NOMO-1 treated with DMSO at 0.1 percent for 48 hours (cell line): ENCODE measurements at regions not wholly inside any gene's neighbourhood (a gene's known extent, or its start where the extent isn't known, plus 50 kb on each side); places are given as distances from the start of the nearest gene placed in this dataset.

Experiments used
- DNase-seq: peaks from one replicate; lab custom pipeline; 2025; ENCODE audit not compliant: unreplicated experiment; lab: John Stamatoyannopoulos, UW

GRCh38 chr15:29457729-29458128, 188.1 kb upstream of the NSMCE3 start:
- no peak for DNase-seq

DNA sequence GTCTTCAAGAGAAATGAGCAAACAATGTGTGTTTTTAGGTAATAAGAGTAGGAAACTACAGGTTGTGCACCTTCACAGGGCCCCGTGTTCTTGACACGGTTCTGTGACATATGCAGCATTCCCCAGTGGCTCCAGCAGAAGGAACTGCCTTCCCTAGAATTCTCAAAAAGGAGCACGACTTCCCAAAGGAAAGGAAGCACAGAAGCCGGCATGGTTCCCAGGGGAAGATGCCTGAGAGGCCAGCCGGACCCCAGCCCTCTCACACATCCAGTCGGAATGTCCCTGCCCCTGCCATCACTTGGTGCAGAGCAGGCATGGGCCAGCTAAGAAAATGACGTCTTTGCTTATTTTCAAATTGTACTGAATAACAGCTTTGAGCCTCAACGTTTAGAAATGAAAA, 187.3 kb upstream of the NSMCE3 start:
- DNase-seq = no peak

DNA sequence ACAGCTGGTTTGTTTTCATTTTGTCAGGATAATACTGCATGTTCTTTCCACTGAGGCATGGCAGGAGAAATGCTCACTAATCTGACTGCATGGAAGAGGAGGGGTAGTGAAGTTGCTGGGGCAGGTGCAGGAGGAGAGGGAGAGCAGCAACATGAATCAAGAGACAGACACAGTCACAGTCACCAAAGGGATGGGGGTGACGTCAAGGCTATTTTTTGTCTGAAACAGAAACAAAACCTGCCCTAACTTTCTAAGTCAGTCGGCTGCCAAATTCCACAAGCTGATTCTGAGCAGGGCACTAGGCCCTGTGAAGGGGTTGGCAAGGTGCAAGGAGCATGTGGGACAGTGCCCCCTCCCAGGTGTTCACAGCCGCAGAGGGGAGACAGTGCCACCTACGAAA, 186.6 kb upstream of the NSMCE3 start:
- no peak for DNase-seq

GRCh38 chr15:29455530-29455929, 185.9 kb upstream of the NSMCE3 start:
- no peak for DNase-seq

GRCh38 chr15:29455055-29455454, 185.4 kb upstream of the NSMCE3 start:
- DNase-seq = no peak

- no peak for DNase-seq
Measured at GRCh38 chr15:29454506-29454905, 184.9 kb upstream of the NSMCE3 start.

DNA sequence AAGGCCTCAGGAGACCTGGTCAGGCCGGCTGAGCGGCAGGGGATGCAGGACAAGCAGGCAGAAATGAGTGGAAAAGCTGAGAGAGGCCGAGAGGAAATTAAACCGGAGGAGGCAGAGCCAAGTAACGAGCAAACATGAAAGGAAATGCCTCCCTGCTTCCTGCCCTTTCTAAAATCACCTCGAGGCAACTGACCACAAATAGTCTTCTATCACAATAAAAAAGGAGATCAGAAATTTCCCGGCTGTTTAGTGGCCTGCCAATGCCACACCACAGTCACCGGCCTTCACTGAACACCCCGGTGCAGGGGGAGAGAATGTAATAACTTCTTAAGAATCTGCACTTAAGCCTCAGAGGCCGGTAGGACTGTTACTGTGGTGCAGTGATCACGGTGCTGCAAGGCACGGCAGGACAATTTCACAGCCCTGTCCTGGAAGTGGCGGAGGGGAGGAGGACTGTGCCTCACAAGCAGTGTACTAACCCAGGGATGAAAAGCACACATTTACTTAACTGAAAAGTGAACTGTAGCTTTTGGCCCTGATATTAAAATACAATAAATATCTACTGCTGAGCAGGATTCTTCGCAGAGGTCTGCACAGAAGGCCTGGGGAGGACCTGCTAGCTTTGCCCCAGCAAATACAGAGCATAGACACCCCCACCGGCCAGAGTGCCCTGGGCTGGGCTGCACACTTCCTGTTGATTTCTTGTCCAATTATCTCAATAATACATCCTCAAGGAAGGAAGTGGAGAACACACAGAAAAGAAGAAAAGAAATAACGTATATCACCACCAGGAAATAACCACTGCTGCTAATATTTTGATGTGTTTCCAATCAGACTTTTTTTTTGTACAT, 183.5 kb upstream of the NSMCE3 start:
- no peak for DNase-seq

DNA sequence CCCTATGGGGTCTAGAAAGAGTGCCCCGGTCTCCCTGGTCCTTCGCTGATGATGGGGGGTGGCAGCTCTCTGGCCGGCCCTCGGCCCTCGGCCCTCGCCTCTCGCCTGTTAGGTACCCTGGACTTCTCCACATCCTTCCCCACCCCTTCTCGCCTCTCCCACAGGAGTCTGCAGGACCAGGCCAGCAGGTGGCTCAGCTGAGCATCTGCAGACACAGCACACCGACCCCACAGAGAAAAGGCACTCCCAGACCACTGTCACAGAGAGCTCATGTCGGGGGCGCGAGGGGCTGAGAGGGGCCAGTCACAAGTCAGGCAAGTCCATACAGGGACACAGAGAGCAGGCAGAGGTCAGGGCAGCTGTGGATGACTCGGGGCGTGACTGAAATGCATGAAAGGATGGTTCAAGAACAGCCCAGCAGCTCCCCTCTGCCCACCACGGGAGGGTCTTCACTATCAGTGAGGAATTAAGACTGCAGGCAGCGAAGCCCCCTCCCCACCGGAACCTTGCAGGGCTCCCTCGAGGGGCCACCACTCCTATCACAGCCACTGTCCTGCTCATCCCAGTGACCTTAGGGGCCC, 181.7 kb upstream of the NSMCE3 start:
- no peak for DNase-seq

DNA sequence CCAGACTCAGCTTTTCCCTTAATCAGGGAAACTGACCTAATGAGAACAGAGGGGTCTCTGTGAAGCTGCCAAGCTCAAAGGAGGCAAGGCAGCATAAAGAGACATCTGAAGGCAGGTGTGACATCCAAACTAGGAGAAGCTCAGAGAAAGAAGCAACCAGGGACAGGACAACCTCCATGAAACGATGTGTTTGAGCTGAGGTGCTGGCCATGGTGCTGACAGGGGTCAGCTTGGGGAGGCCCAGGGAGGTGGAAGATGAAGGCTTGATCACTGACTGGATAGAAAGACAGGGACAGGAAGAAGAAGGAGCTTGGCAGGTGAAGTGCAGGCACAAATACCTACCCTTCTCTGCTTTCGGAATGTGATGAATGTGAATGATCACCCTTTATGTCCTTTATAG, 179.5 kb upstream of the NSMCE3 start:
- DNase-seq = no peak

- no peak for DNase-seq
Measured at GRCh38 chr15:29448320-29448719, 178.7 kb upstream of the NSMCE3 start.

- no peak for DNase-seq
Measured at GRCh38 chr15:29446480-29446879, 176.9 kb upstream of the NSMCE3 start.

DNA sequence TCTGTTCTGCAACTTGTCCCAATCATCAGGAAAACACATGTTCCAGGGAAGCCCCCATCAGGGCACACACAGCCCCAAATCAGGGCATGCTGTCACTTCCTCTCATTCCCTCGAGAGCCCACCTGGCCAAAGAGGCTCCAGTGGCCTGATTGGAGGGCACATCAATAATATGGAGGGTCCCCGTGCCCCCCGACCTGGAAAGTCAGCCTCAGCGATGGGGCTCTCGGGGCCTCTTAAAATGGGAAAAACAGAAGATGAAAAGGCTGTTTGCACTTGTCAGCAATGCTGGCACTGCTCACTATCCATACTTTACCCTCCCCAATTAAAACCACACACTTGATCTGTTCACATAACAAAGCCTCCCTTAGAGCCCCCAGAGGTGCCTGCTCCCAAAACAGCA, 172.9 kb upstream of the NSMCE3 start:
- DNase-seq = no peak

DNA sequence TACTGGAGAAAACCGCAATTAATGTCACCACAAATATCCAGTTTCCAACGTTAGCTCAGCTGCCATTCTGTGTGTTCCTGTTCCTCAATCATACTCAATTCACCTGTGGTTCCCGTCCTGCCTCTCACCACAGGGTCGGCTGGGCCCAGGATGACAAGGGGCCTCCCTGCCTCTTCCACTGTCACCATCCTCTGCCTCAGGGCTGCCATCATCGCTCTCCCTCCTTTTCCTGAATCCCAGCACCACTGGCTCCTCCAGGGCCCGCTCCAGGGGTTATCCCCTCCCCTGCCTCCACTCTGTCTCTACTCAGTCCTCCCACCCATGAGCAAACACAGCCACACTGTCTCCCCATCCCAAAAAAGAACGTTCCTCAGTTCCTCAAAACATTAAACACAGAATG, 170.9 kb upstream of the NSMCE3 start:
- no peak for DNase-seq

DNA sequence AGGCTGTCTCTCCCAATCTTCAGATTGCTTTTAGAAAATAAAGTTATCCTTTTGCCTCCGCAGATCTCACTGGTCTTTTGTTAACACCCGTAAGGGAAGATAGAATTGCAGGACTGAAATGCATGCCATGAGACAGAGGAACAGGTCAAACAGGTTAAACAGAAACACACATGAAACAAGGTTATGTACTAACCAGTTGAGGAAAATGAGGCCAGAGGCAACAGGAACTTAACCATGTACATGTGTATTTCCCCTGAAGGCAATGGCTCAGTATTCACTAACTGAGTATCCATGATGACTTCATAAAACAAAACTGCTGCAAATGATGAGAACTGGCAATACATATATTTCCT, 169.1 kb upstream of the NSMCE3 start:
- no peak for DNase-seq

GRCh38 chr15:29437888-29438702, 168.5 kb upstream of the NSMCE3 start:
- DNase-seq = no peak

- no peak for DNase-seq
Measured at GRCh38 chr15:29435811-29436210, 166.2 kb upstream of the NSMCE3 start.

- DNase-seq = no peak
Measured at GRCh38 chr15:29434280-29434679, 164.7 kb upstream of the NSMCE3 start.

- no peak for DNase-seq
Measured at GRCh38 chr15:29433507-29434248, 164.1 kb upstream of the NSMCE3 start.

GRCh38 chr15:29433050-29433318, 163.4 kb upstream of the NSMCE3 start:
- DNase-seq = no peak

- no peak for DNase-seq
Measured at GRCh38 chr15:29432191-29433049, 162.8 kb upstream of the NSMCE3 start.

GRCh38 chr15:29430831-29431230, 161.2 kb upstream of the NSMCE3 start:
- no peak for DNase-seq
